GM12873 (cell line): ENCODE measurements at regions not wholly inside any gene's neighbourhood (a gene's known extent, or its start where the extent isn't known, plus 50 kb on each side); places are given as distances from the start of the nearest gene placed in this dataset.

Experiments
- CTCF ChIP-seq: IDR thresholded peaks from 2 replicates; pipeline ENCODE4 v1.5.1; 2012; ENCODE audit warnings: low read depth, mild to moderate bottlenecking, moderate library complexity, low read length, control low read depth; ENCODE audit not compliant: insufficient read depth; ENCODE audit errors: missing control alignments

GRCh38 chr16:51812945-51813344 lies 661.9 kb upstream of the SALL1 start:
- no peak for TF ChIP-seq CTCF

GRCh38 chr16:51807551-51807950 lies 656.5 kb upstream of the SALL1 start:
- TF ChIP-seq CTCF, result no peak

GRCh38 chr16:51801635-51802034 lies 650.6 kb upstream of the SALL1 start:
- TF ChIP-seq CTCF, result no peak

GRCh38 chr16:51797669-51798259 lies 646.7 kb upstream of the SALL1 start:
- no peak for TF ChIP-seq CTCF

- TF ChIP-seq CTCF, result no peak
These were observed 628.2 kb upstream of the SALL1 start for GRCh38 chr16:51779240-51779639.

- no peak for TF ChIP-seq CTCF
These were observed 622.2 kb upstream of the SALL1 start for GRCh38 chr16:51773071-51773890.

DNA sequence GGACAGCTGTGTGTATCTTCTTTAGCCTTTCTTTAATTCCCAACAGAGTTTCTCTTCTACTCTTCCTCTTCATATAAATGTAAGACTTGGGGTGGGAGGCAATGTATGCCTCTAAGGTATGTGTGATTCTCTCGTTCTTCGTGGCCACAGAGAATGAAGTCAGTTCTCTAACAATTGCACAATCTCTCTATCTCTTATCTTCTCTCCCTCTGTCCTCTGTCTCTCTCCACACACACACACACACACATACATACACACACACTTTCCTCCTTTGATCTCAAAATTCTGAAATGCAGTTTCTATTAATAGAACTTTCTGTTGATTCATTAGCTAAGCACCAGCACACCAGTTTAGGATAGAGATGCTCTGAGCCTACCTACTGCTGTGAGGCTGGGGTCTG lies 615.7 kb upstream of the SALL1 start:
- no peak for TF ChIP-seq CTCF
